K562 (cell line): ENCODE measurements at regions not wholly inside any gene's neighbourhood (a gene's known extent, or its start where the extent isn't known, plus 50 kb on each side); places are given as distances from the start of the nearest gene placed in this dataset.
A peak's percentile ranks its signal among the peaks of the same experiment; 100 is the strongest.

Source experiments
- AFF1 ChIP-seq, 2 experiments: fragments of 450-650 bp; IDR thresholded peaks; 2 replicates each; pipeline ENCODE4 v1.6.1; 2018; ENCODE audit warnings: mild to moderate bottlenecking in 2 of 2, low read depth in 1 of 2; ENCODE audit not compliant: partially characterized antibody in 2 of 2
- ARID3B ChIP-seq: fragments of 250-450 bp; sonication (Bioruptor Pico); IDR thresholded peaks from 2 replicates; pipeline ENCODE4 v1.4.0; 2020; ENCODE audit warnings: borderline replicate concordance
- CBFA2T2 ChIP-seq: fragments of 450-650 bp; conservative IDR thresholded peaks from 2 replicates; pipeline ENCODE4 v1.6.1; 2017; ENCODE audit warnings: mild to moderate bottlenecking
- FOXM1 ChIP-seq, 2 experiments: fragments of 450-650 bp in 1 of 2; sonication (generic) in 1 of 2; formaldehyde crosslinking in 1 of 2; IDR thresholded peaks; 2 replicates each; pipeline versions ENCODE4 v1.6.1 to v1.9.0; 2017 to 2022; ENCODE audit warnings: low read depth in 2 of 2, mild to moderate bottlenecking in 2 of 2, missing genetic modification reagents in 1 of 2, moderate library complexity in 1 of 2
- HNRNPL ChIP-seq: fragments of 200-400 bp; formaldehyde crosslinking; IDR thresholded peaks from 2 replicates; pipeline ENCODE4 v1.6.1; 2017; ENCODE audit warnings: low read depth, mild to moderate bottlenecking, low read length
- ILK ChIP-seq: fragments of 450-650 bp; IDR thresholded peaks from 2 replicates; pipeline ENCODE4 v1.6.1; 2016; ENCODE audit warnings: missing genetic modification characterization, low read depth, mild to moderate bottlenecking, missing compliant biosample characterization, moderate library complexity, borderline replicate concordance
- KHSRP ChIP-seq: fragments of 450-650 bp; IDR thresholded peaks from 2 replicates; pipeline ENCODE4 v1.6.1; 2017
- MAX ChIP-seq: sonication (generic); formaldehyde crosslinking; IDR thresholded peaks from 2 replicates; pipeline ENCODE4 v1.9.0; 2022; ENCODE audit warnings: mild to moderate bottlenecking, missing genetic modification reagents
- MCM7 ChIP-seq, 2 experiments: fragments of 450-650 bp; IDR thresholded peaks; 2 replicates each; pipeline ENCODE4 v1.6.1; 2016 to 2018
- NCOA4 ChIP-seq: fragments of 450-650 bp; IDR thresholded peaks from 2 replicates; pipeline ENCODE4 v1.6.1; 2018; ENCODE audit warnings: mild to moderate bottlenecking; ENCODE audit not compliant: partially characterized antibody
- PHF8 ChIP-seq: fragments of 200-600 bp; sonication (generic); IDR thresholded peaks from 2 replicates; pipeline ENCODE4 v1.6.1; 2012; ENCODE audit warnings: mixed run types, mild to moderate bottlenecking, inconsistent platforms, low read length, moderate library complexity, borderline replicate concordance
- RFX7 ChIP-seq: fragments of 250-450 bp; sonication (Bioruptor Pico); IDR thresholded peaks from 2 replicates; pipeline ENCODE4 v1.5.1; 2021; ENCODE audit warnings: mild to moderate bottlenecking
- RUNX1 ChIP-seq: sonication (generic); IDR thresholded peaks from 2 replicates; pipeline ENCODE4 v1.6.1; 2016; ENCODE audit warnings: antibody characterized with exemption, low read depth
- SIN3B ChIP-seq: fragments of 450-650 bp; IDR thresholded peaks from 2 replicates; pipeline ENCODE4 v1.6.1; 2017; ENCODE audit warnings: low read depth, mild to moderate bottlenecking, moderate library complexity
- SRSF1 ChIP-seq: fragments of 200-400 bp; formaldehyde crosslinking; IDR thresholded peaks from 2 replicates; pipeline ENCODE4 v1.6.1; 2017; ENCODE audit warnings: mild to moderate bottlenecking, low read depth, low read length, moderate library complexity
- ZMIZ1 ChIP-seq, 2 experiments: fragments of 150-350 bp in 1 of 2; IDR thresholded peaks; 2 replicates each; pipeline ENCODE4 v1.6.1; 2012 to 2016; ENCODE audit warnings: low read depth in 2 of 2, low read length in 2 of 2, mild to moderate bottlenecking in 1 of 2, moderate library complexity in 1 of 2
- ZNF239 ChIP-seq: fragments of 250-450 bp; sonication (Bioruptor Pico); IDR thresholded peaks from 2 replicates; pipeline ENCODE4 v1.4.0; 2020; ENCODE audit warnings: mild to moderate bottlenecking
- ZNF253 ChIP-seq: fragments of 250-450 bp; sonication (Bioruptor Pico); conservative IDR thresholded peaks from 2 replicates; pipeline ENCODE4 v1.6.1; 2021; ENCODE audit warnings: mild to moderate bottlenecking
- ZNF431 ChIP-seq: sonication (generic); formaldehyde crosslinking; IDR thresholded peaks from 2 replicates; pipeline ENCODE4 v1.8.0; 2022; ENCODE audit warnings: mild to moderate bottlenecking, missing genetic modification reagents
- ZNF77 ChIP-seq: fragments of 250-450 bp; sonication (Bioruptor Pico); IDR thresholded peaks from 2 replicates; pipeline ENCODE4 v1.5.0; 2020
- ZNF830 ChIP-seq: fragments of 250-450 bp; sonication (Bioruptor Pico); IDR thresholded peaks from 2 replicates; pipeline ENCODE4 v1.5.0; 2021; ENCODE audit warnings: mild to moderate bottlenecking

GRCh38 chr5:5605170-5605764 is 182.8 kb downstream of the ICE1 start (continued):
- TF ChIP-seq AFF1 (IDR thresholded peaks at IDR 0.05; ENCODE audit: low read depth in 1 of 2, partially characterized antibody in 2 of 2) (no peak), ZNF253 (CRISPR knock-in tag) (no peak), PHF8 (no peak), NCOA4 (no peak), ZNF77 (no peak), CBFA2T2 (peak; percentile 51), MAX (CRISPR knock-in tag) (no peak), MCM7 (IDR thresholded peaks at IDR 0.05) (no peak), SRSF1 (no peak), ZMIZ1 (IDR thresholded peaks at IDR 0.05; ENCODE audit: low read depth in 2 of 2, low read length in 2 of 2) (no peak), RUNX1 (no peak), FOXM1 (IDR thresholded peaks at IDR 0.05; ENCODE audit: low read depth) (no peak), FOXM1 (CRISPR knock-in tag; IDR thresholded peaks at IDR 0.05; ENCODE audit: low read depth) (no peak), HNRNPL (no peak), ZNF830 (CRISPR knock-in tag) (no peak), SIN3B (no peak), ILK (tag) (no peak), RFX7 (no peak), KHSRP (no peak), ZNF431 (CRISPR knock-in tag) (no peak), ARID3B (CRISPR knock-in tag) (no peak), ZNF239 (no peak)
